H9 (cell line): ENCODE measurements at regions not wholly inside any gene's neighbourhood (a gene's known extent, or its start where the extent isn't known, plus 50 kb on each side); places are given as distances from the start of the nearest gene placed in this dataset.
"Not testable (repeated sequence)": the region's sequence is repeated elsewhere in the genome, so short reads cannot be mapped to it uniquely, and the experiment has no call there.

ENCODE experiments used
- DNase-seq: peaks from one replicate; pipeline ENCODE4 v3.0.0-alpha.2; 2017
- H2AFZ ChIP-seq: one replicate; pipeline ENCODE4 v1.6.1; 2013; ENCODE audit warnings: mild to moderate bottlenecking, low read length, control low read depth, moderate library complexity
- H2AK5ac ChIP-seq: 2 replicates; pipeline ENCODE4 v1.6.1; 2013; ENCODE audit warnings: low read length, control low read depth, mixed read lengths; ENCODE audit not compliant: insufficient read length
- H2BK120ac ChIP-seq: one replicate; pipeline ENCODE4 v1.6.1; 2013; ENCODE audit warnings: low read depth, mild to moderate bottlenecking, low read length, control low read depth, inconsistent platforms; ENCODE audit not compliant: poor library complexity, severe bottlenecking
- H2BK12ac ChIP-seq: 2 replicates; pipeline ENCODE4 v1.6.1; 2013; ENCODE audit warnings: low read length, control low read depth, mixed read lengths, low read depth; ENCODE audit not compliant: insufficient read length
- H2BK15ac ChIP-seq: 2 replicates; pipeline ENCODE4 v1.6.1; 2013; ENCODE audit warnings: low read depth, low read length, control low read depth
- H2BK20ac ChIP-seq: one replicate; pipeline ENCODE4 v1.6.1; 2013; ENCODE audit warnings: low read depth, mild to moderate bottlenecking, low read length, control low read depth, inconsistent platforms; ENCODE audit not compliant: poor library complexity, severe bottlenecking
- H2BK5ac ChIP-seq: 2 replicates; pipeline ENCODE4 v1.6.1; 2013; ENCODE audit warnings: low read length, control low read depth, mixed read lengths; ENCODE audit not compliant: insufficient read length
- H3K14ac ChIP-seq: 2 replicates; pipeline ENCODE4 v1.6.1; 2013; ENCODE audit warnings: low read length, control low read depth; ENCODE audit not compliant: insufficient read depth
- H3K18ac ChIP-seq: 2 replicates; pipeline ENCODE4 v1.6.1; 2013; ENCODE audit warnings: low read depth, mild to moderate bottlenecking, mixed read lengths, low read length, control low read depth; ENCODE audit not compliant: insufficient read length
- H3K23ac ChIP-seq: 2 replicates; pipeline ENCODE4 v1.6.1; 2013; ENCODE audit warnings: low read length, control low read depth, mixed read lengths, low read depth; ENCODE audit not compliant: insufficient read length
- H3K23me2 ChIP-seq: 2 replicates; pipeline ENCODE4 v1.6.1; 2013; ENCODE audit warnings: low read depth, mild to moderate bottlenecking, mixed read lengths, low read length, control low read depth; ENCODE audit not compliant: insufficient read length, poor library complexity, severe bottlenecking
- H3K27ac ChIP-seq: 2 replicates; pipeline ENCODE4 v1.5.1; 2013; ENCODE audit warnings: low read length, control low read depth, mixed read lengths, low read depth; ENCODE audit not compliant: insufficient read length
- H3K27me3 ChIP-seq: 2 replicates; pipeline ENCODE4 v1.6.1; 2013; ENCODE audit warnings: low read length, control low read depth, inconsistent platforms; ENCODE audit not compliant: insufficient read depth
- H3K4ac ChIP-seq: 2 replicates; pipeline ENCODE4 v1.6.1; 2013; ENCODE audit warnings: low read depth, mild to moderate bottlenecking, control low read depth, inconsistent platforms, low read length, moderate library complexity
- H3K4me1 ChIP-seq: 2 replicates; pipeline ENCODE4 v1.6.1; 2013; ENCODE audit warnings: low read length, control low read depth, inconsistent platforms; ENCODE audit not compliant: insufficient read depth
- H3K4me2 ChIP-seq: 2 replicates; pipeline ENCODE4 v1.6.1; 2013; ENCODE audit warnings: low read length, control low read depth, mixed read lengths; ENCODE audit not compliant: insufficient read length, insufficient read depth
- H3K56ac ChIP-seq: 2 replicates; pipeline ENCODE4 v1.6.1; 2013; ENCODE audit warnings: low read depth, mild to moderate bottlenecking, mixed read lengths, low read length, control low read depth; ENCODE audit not compliant: insufficient read length
- H3K79me1 ChIP-seq: 2 replicates; pipeline ENCODE4 v1.6.1; 2013; ENCODE audit warnings: low read depth, mild to moderate bottlenecking, moderate library complexity, low read length, control low read depth, inconsistent platforms; ENCODE audit not compliant: insufficient read depth, poor library complexity, severe bottlenecking
- H3K79me2 ChIP-seq: 2 replicates; pipeline ENCODE4 v1.6.1; 2013; ENCODE audit warnings: low read length, control low read depth, inconsistent platforms; ENCODE audit not compliant: insufficient read depth
- H3K9ac ChIP-seq: 2 replicates; pipeline ENCODE4 v1.6.1; 2013; ENCODE audit warnings: low read length, control low read depth, mixed read lengths; ENCODE audit not compliant: insufficient read length; ENCODE audit errors: extremely low read depth
- H3K9me3 ChIP-seq: one replicate; pipeline ENCODE4 v1.6.1; 2013; ENCODE audit warnings: low read depth, low read length, inconsistent platforms; ENCODE audit not compliant: control insufficient read depth
- H3T11ph ChIP-seq: one replicate; pipeline ENCODE4 v1.6.1; 2013; ENCODE audit warnings: mild to moderate bottlenecking, low read length, control low read depth, inconsistent platforms
- H4K20me1 ChIP-seq: one replicate; pipeline ENCODE4 v1.6.1; 2013; ENCODE audit not compliant: control insufficient read depth, insufficient read length, insufficient read depth
- H4K5ac ChIP-seq: 2 replicates; pipeline ENCODE4 v1.6.1; 2013; ENCODE audit warnings: low read depth, mild to moderate bottlenecking, mixed read lengths, low read length, control low read depth; ENCODE audit not compliant: insufficient read length
- H4K8ac ChIP-seq: replicated peaks from 2 replicates; pipeline ENCODE4 v1.6.1; 2013; ENCODE audit warnings: low read length, control low read depth, mixed read lengths, low read depth; ENCODE audit not compliant: insufficient read length
- H4K91ac ChIP-seq: 2 replicates; pipeline ENCODE4 v1.6.1; 2013; ENCODE audit warnings: low read depth, mild to moderate bottlenecking, moderate library complexity, mixed read lengths, low read length, control low read depth; ENCODE audit not compliant: insufficient read length
- H3K27ac Mint-ChIP-seq, 3 experiments: 2 replicates in 2 of 3; 3 replicates in 1 of 3; pipeline ENCODE4 v1.8.0; 2020 to 2021; ENCODE audit warnings: mixed read lengths in 3 of 3, mild to moderate bottlenecking in 1 of 3, moderate library complexity in 1 of 3
- H3K27me3 Mint-ChIP-seq: 2 replicates; pipeline ENCODE4 v1.8.0; 2021; ENCODE audit warnings: low read depth, mild to moderate bottlenecking, moderate library complexity, mixed read lengths
- H3K36me3 Mint-ChIP-seq, 3 experiments: 2 replicates in 2 of 3; 3 replicates in 1 of 3; pipeline ENCODE4 v1.8.0; 2020 to 2021; ENCODE audit warnings: low read depth in 3 of 3, mixed read lengths in 3 of 3; ENCODE audit not compliant: insufficient read depth in 1 of 3
- H3K4me1 Mint-ChIP-seq, 2 experiments: 2 replicates each; pipeline ENCODE4 v1.8.0; 2020; ENCODE audit warnings: mixed read lengths in 2 of 2
- H3K4me3 Mint-ChIP-seq, 2 experiments: 2 replicates in 1 of 2; 3 replicates in 1 of 2; pipeline ENCODE4 v1.8.0; 2020 to 2021; ENCODE audit warnings: mild to moderate bottlenecking in 2 of 2, mixed read lengths in 2 of 2, moderate library complexity in 1 of 2
- H3K9me3 Mint-ChIP-seq, 2 experiments: 2 replicates in 1 of 2; 3 replicates in 1 of 2; pipeline ENCODE4 v1.8.0; 2020; ENCODE audit warnings: mild to moderate bottlenecking in 2 of 2, mixed read lengths in 2 of 2, moderate library complexity in 1 of 2
- CTCF ChIP-seq: fragments of 200-600 bp; sonication (generic); conservative IDR thresholded peaks from 3 replicates; pipeline ENCODE4 v1.8.0; 2021; ENCODE audit warnings: antibody characterized with exemption, mild to moderate bottlenecking
- WGBS: extraction: QIAGEN DNeasy Blood & Tissue Kit; methylation state at CpG from one replicate; pipeline ENCODE4 v1.1.7; 2013; ENCODE audit warnings: missing lambda C conversion rate, low lambda C conversion rate, mixed read lengths; ENCODE audit not compliant: insufficient read length; ENCODE audit errors: extremely low coverage; 5-methylcytosine and 5-hydroxymethylcytosine counted together

DNA sequence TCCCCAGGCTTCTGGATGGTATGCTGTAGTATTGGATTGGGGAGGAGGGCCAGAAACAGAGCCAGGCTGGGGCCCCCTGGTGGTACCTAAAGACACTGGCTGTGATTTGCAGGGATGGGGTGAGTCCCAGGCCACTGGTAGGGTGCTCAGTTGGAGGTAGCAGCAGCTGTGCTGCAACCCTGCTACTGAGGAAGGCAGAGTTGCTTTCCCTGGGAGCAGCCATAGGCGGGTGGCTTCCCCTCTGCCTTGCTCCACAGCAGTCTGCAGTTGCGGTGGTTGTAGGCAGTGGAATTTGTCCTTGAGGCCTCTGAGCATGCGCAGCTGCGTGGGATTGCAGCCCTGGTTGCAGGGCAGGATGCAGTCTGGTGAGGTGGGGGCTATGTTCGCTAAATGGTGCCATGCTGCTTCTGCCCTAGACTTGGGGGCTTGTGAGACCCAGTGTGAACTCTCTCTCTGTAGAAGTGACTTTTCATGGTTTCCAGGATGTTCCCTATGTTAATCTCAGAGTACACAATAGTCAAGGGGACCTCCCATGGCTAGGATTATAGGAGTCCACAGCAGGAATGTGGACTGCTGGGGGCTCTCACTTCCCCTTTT, 443.5 kb downstream of the XIRP2 start:
- TF ChIP-seq CTCF, result peak; percentile 76
- Histone ChIP-seq H4K5ac (no peak overlapping the region), H3K79me1 (no peaks in the 10 kb centered on the region), H2AFZ (no peak overlapping the region), H3K9me3 (no peaks in the 10 kb centered on the region), H3T11ph (no peak overlapping the region), H2AK5ac (no peak overlapping the region), H2BK20ac (no peak overlapping the region), H2BK5ac (no peak overlapping the region), H4K91ac (no peak overlapping the region), H3K18ac (no peak overlapping the region), H3K23ac (no peak overlapping the region), H3K4me2 (peak overlapping the region; percentile 1), H3K56ac (no peak overlapping the region), H3K23me2 (no peaks in the 10 kb centered on the region), H3K79me2 (peaks cover 10% of the 10 kb centered on the region; the same call in 1 of the 2 replicates), H4K8ac (no peak overlapping the region), H3K14ac (no peak overlapping the region), H3K27ac (no peak overlapping the region), H3K4ac (no peak overlapping the region), H2BK12ac (no peak overlapping the region), H3K9ac (no peak overlapping the region), H2BK15ac (no peak overlapping the region), H3K27me3 (no peaks in the 10 kb centered on the region), H2BK120ac (no peak overlapping the region), H3K4me1 (peaks cover 20% of the 10 kb centered on the region), H4K20me1 (no peaks in the 10 kb centered on the region)
- H3K27me3 Mint-ChIP-seq, result no peaks in the 10 kb centered on the region
- no CpG with 5 or more reads among the region's 5 CpGs for WGBS
- peak; percentile 85 for DNase-seq
- peaks cover 4 to 13% of the 10 kb centered on the region in 2 experiments; a peak in 4 of 5 replicates for H3K9me3 Mint-ChIP-seq
- peaks cover 0 to 30% (median 22%) of the 10 kb centered on the region in 3 experiments; a peak in 5 of 7 replicates for H3K36me3 Mint-ChIP-seq
- peak overlapping the region; percentile 32 to 62 for H3K4me3 Mint-ChIP-seq
- H3K27ac Mint-ChIP-seq, result peak overlapping the region in 2 of 3 experiments; percentile 84 to 99; a peak in 5 of 7 replicates
- H3K4me1 Mint-ChIP-seq, result peaks cover 77 to 80% of the 10 kb centered on the region in 2 experiments

DNA sequence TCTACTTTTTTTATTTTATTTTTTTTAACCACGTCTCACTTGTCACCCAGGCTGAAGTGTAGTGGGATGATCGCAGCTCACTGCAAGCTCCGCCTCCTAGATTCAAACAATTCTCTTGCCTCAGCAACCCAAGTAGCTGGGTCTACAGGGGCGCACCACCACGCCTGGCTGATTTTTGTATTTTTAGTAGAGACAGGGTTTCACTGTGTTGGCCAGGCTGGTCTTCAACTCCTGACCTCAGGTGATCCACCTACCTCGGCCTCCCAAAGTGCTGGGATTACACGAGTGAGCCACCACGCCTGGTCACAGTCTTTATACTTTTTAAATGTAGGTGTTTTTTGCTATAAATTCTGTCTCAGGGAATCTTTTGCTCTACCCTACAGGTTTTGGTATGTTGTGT, 440.5 kb downstream of the XIRP2 start:
- not testable (repeated sequence) for DNase-seq, H3K9me3 ChIP-seq, H3K4me3 Mint-ChIP-seq, H3K56ac ChIP-seq, H2BK20ac ChIP-seq, H3K23ac ChIP-seq, H3K23me2 ChIP-seq, H3T11ph ChIP-seq, H4K20me1 ChIP-seq, H3K4me2 ChIP-seq, H3K27ac Mint-ChIP-seq, H3K27me3 ChIP-seq, H4K8ac ChIP-seq, H3K18ac ChIP-seq, H4K5ac ChIP-seq, H3K14ac ChIP-seq, H2AK5ac ChIP-seq, H3K27ac ChIP-seq, H3K79me1 ChIP-seq, H2BK120ac ChIP-seq, H3K9ac ChIP-seq, H4K91ac ChIP-seq, H2AFZ ChIP-seq, H3K4ac ChIP-seq, H2BK12ac ChIP-seq, H3K27me3 Mint-ChIP-seq, H2BK15ac ChIP-seq, H2BK5ac ChIP-seq
- WGBS, result no CpG with 5 or more reads among the region's 8 CpGs
- Histone ChIP-seq H3K79me2 (peaks cover 17% of the 10 kb centered on the region; the same call in 1 of the 2 replicates), H3K4me1 (peaks cover 17% of the 10 kb centered on the region)
- H3K9me3 Mint-ChIP-seq, result peaks cover 4 to 13% of the 10 kb centered on the region in 2 experiments; a peak in 4 of 5 replicates
- peaks cover 51 to 55% of the 10 kb centered on the region in 2 experiments for H3K4me1 Mint-ChIP-seq
- H3K36me3 Mint-ChIP-seq, result peaks cover 0 to 39% (median 22%) of the 10 kb centered on the region in 3 experiments; a peak in 5 of 7 replicates
